HG02943 (cell line): ENCODE measurements at regions not wholly inside any gene's neighbourhood (a gene's known extent, or its start where the extent isn't known, plus 50 kb on each side); places are given as distances from the start of the nearest gene placed in this dataset.

Experiments used
- ATAC-seq: cut with Tn5 transposase; IDR thresholded peaks from one replicate; pipeline ENCODE4 v1.9.1; 2021; ENCODE audit warnings: mild to moderate bottlenecking, low read depth, moderate library complexity; ENCODE audit not compliant: unreplicated experiment

- no peak for ATAC-seq
Measured at GRCh38 chr6:10307028-10307427, 107.8 kb downstream of the TFAP2A start.

GRCh38 chr6:10305790-10306415 is 109.0 kb downstream of the TFAP2A start:
- ATAC-seq, result no peak

GRCh38 chr6:10303608-10304506 is 111.0 kb downstream of the TFAP2A start:
- ATAC-seq, result no peak

GRCh38 chr6:10302566-10303235 is 112.2 kb downstream of the TFAP2A start:
- no peak for ATAC-seq

GRCh38 chr6:10300071-10300470 is 114.8 kb downstream of the TFAP2A start:
- ATAC-seq, result no peak

- ATAC-seq, result no peak
Measured at GRCh38 chr6:10297832-10298231, 117.0 kb downstream of the TFAP2A start.

GRCh38 chr6:10278746-10279145 is 136.1 kb downstream of the TFAP2A start:
- ATAC-seq, result no peak

- ATAC-seq, result no peak
Measured at GRCh38 chr6:10276660-10277287, 138.1 kb downstream of the TFAP2A start.

GRCh38 chr6:10276106-10276505 is 138.8 kb downstream of the TFAP2A start:
- ATAC-seq, result no peak

- ATAC-seq, result no peak
Measured at GRCh38 chr6:10272591-10272990, 142.3 kb downstream of the TFAP2A start.

- ATAC-seq, result no peak
Measured at GRCh38 chr6:10271982-10272381, 142.9 kb downstream of the TFAP2A start.

GRCh38 chr6:10269814-10270472 is 144.9 kb downstream of the TFAP2A start:
- peak; percentile 71 for ATAC-seq

GRCh38 chr6:10268611-10269310 is 146.1 kb downstream of the TFAP2A start:
- ATAC-seq, result no peak

GRCh38 chr6:10268111-10268510 is 146.8 kb downstream of the TFAP2A start:
- no peak for ATAC-seq

- ATAC-seq, result no peak
Measured at GRCh38 chr6:10266462-10266861, 148.4 kb downstream of the TFAP2A start.

GRCh38 chr6:10266061-10266460 is 148.8 kb downstream of the TFAP2A start:
- no peak for ATAC-seq

GRCh38 chr6:10262505-10262904 is 152.4 kb downstream of the TFAP2A start:
- ATAC-seq, result no peak

- ATAC-seq, result no peak
Measured at GRCh38 chr6:10259671-10260070, 155.2 kb downstream of the TFAP2A start.

GRCh38 chr6:10258341-10258740 is 156.5 kb downstream of the TFAP2A start:
- ATAC-seq, result no peak
